ENCODE measurements at regions not wholly inside any gene's neighbourhood (a gene's known extent, or its start where the extent isn't known, plus 50 kb on each side); places are given as distances from the start of the nearest gene placed in this dataset.

DNA sequence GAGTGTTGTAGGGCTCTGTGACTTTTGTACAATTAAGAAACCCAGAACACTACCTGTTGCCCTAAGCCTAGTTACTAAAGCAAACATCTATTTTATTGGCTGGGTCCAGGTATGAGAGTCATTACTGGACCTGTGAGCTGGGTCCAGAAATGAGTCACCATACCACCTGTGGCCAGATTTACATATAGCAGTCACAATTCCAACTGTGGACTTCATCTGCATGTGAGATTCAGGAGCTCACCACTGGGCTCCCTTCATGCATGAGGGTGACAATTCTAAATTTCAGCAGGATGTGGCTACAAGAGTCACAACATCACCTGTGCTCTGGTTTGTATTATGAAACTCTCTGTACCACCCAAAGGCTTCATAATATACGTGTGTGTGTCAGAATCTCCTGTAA is 2038.0 kb downstream of the TP53TG3F start:
- TF ChIP-seq POLR2AphosphoS5 (IDR thresholded peaks at IDR 0.05) (no peak), EP300 (IDR thresholded peaks at IDR 0.05) (no peak)
- TF ChIP-seq, protein P1, sequence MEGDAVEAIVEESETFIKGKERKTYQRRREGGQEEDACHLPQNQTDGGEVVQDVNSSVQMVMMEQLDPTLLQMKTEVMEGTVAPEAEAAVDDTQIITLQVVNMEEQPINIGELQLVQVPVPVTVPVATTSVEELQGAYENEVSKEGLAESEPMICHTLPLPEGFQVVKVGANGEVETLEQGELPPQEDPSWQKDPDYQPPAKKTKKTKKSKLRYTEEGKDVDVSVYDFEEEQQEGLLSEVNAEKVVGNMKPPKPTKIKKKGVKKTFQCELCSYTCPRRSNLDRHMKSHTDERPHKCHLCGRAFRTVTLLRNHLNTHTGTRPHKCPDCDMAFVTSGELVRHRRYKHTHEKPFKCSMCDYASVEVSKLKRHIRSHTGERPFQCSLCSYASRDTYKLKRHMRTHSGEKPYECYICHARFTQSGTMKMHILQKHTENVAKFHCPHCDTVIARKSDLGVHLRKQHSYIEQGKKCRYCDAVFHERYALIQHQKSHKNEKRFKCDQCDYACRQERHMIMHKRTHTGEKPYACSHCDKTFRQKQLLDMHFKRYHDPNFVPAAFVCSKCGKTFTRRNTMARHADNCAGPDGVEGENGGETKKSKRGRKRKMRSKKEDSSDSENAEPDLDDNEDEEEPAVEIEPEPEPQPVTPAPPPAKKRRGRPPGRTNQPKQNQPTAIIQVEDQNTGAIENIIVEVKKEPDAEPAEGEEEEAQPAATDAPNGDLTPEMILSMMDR (IDR thresholded peaks at IDR 0.05) = no peak

Measured in sigmoid colon (tissue), 4 donors.